Endothelial cell of umbilical vein (primary cell): ENCODE measurements at regions not wholly inside any gene's neighbourhood (a gene's known extent, or its start where the extent isn't known, plus 50 kb on each side); places are given as distances from the start of the nearest gene placed in this dataset.

Source experiments
- CTCF ChIP-seq, 2 donors: IDR thresholded peaks; 1 replicate in 1 of 2; 2 replicates in 1 of 2; pipeline ENCODE4 v1.5.1; 2011; ENCODE audit warnings: low read length in 2 of 2, mild to moderate bottlenecking in 2 of 2, moderate library complexity in 2 of 2, control low read depth in 1 of 2, inconsistent platforms in 1 of 2, low read depth in 1 of 2; ENCODE audit not compliant: insufficient read depth in 1 of 2; ENCODE audit errors: extremely low read depth in 1 of 2
- EZH2 ChIP-seq: IDR thresholded peaks from 2 replicates; pipeline ENCODE4 v1.6.1; 2012; ENCODE audit warnings: borderline replicate concordance, low read depth, mild to moderate bottlenecking, moderate library complexity, low read length, inconsistent platforms; ENCODE audit not compliant: severe bottlenecking
- MAX ChIP-seq: IDR thresholded peaks from 2 replicates; pipeline ENCODE4 v1.6.1; 2011; ENCODE audit not compliant: insufficient read depth, insufficient read length
- POLR2AphosphoS5 ChIP-seq: IDR thresholded peaks from 2 replicates; pipeline ENCODE4 v1.6.1; 2012; ENCODE audit warnings: low read depth, mild to moderate bottlenecking, control low read depth, low read length, moderate library complexity; ENCODE audit not compliant: insufficient read depth

- TF ChIP-seq POLR2AphosphoS5 (no peak), EZH2 (no peak), CTCF (IDR thresholded peaks at IDR 0.05; ENCODE audit: extremely low read depth in 1 of 2, insufficient read depth in 1 of 2, low read depth in 1 of 2, low read length in 2 of 2) (no peak), MAX (no peak)
Observed at GRCh38 chr15:47652328-47652727, 65.0 kb upstream of the SEMA6D start.
